Muscle of back (tissue), 3 donors: ENCODE measurements at regions not wholly inside any gene's neighbourhood (a gene's known extent, or its start where the extent isn't known, plus 50 kb on each side); places are given as distances from the start of the nearest gene placed in this dataset.

Experiments used
- DNase-seq, 3 donors: peaks; one replicate each; pipeline versions ENCODE4 v3.0.0 to v3.0.0-alpha.2; 2013

DNA sequence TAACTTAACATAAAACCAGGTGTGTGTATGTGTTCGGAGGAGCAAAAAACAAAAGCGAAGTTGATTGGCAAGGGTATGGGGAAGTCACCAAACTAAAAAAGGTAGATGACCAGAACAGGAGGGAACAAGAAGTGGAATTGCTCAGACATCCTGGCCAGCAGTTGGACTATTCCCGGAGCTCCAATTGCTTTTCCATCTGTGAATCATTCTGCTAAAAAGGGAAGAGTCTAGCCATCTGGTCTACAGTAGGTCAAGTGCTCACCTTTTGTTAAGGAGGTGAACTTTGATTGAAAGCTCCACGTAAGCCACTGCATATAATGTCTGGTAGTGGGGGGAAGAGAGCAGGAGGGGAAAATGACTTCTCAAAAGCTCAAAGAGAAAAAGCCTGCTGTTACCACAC, 50.0 kb upstream of the BET1 start:
- peak in 2 of 3 donors; percentile 12 to 15 for DNase-seq

DNA sequence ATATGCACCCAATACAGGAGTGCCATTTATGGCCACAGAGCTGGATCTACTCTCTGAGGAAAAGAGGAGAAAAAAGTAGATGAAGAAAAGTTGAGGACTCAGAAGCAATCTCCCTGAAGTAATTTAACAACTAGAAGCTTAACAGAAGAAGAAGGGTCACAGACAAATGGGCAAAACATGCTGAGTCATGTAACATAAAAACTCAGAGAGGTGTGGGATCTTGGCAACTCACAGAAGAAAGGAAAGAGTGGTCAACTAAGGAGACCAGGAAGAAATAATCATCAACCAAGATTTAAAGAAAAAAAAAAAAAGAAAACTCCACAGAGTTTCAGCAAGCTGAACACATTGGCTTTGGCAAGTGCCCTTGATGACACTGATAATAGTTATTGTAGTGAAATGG, 51.8 kb upstream of the BET1 start:
- no peak for DNase-seq

DNA sequence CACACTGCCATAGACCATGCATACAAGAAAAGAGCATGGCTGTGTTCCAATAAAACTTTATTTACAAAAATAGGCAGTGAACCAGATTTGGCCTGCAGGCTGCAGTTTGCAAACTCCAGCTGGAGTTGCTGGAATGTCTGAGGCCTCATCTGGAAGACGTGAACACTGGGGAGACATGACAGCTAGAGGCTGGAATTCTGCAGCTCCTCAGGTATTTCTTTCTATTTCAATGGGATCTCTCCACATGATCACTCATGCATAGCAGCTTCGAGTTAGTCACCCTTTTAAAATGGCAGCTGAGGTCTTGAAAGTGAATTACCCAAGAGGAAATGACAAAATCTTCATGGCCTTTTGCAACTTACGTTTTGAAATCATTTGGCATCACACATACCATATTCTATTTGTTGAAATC, 52.6 kb upstream of the BET1 start:
- peak in 1 of 3 donors; percentile 79 for DNase-seq

DNA sequence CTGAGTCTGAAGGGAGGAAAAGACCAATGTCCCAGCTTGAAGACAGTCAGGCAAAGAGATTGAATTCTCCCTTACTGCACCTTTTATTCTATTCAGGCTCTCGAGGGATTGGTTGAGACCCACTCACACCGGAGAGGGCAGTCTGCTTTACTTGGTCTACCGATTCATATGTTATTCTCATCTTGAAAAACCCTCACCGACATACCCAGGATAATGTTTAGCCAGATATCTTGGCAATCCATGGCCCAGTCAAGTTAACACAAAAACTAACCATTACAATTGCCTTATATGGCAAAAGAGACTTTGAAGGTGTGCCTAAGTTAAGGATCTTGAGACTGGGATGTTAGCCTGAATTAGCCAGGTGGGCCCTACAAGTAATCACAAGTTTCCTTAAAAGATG, 53.8 kb upstream of the BET1 start:
- no peak for DNase-seq

DNA sequence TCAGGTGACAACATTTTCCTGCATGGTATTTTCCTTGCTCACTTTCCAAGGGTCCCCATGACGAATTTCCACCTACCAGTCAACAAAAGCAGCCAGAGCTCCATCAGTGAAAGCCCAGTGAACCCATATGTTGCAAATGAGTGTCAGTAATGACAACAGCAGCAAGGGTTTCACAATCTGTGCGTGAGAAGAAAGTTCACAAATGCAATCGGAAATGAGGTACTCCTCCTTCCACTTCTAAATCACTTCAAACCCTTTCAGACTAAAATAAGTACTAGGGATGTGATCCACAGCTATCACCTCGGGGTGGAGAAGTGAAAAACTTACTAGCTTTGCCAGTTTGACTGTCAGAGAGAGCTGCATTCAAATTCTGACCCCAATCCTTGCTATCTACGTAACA, 55.6 kb upstream of the BET1 start:
- DNase-seq, result peak in 1 of 3 donors; percentile 52

DNA sequence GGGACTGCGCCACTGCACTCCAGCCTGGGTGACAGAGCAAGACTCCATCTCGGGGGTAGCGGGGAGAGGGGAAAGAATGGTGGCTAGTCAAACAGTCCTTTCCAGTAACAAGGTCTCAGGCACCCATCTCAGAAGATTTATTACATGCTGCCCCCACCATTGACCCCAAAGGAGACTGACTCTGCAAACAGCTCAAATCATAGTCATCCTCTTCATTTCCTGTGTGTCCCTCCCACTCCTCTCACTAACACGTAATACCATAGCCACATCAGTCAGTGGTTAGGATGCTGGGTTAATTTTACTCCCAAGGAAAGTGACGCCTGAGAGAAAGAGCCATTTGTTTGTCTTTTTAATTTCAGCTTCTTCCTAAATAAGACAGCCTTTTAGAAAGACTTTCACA, 56.6 kb upstream of the BET1 start:
- DNase-seq, result no peak

DNA sequence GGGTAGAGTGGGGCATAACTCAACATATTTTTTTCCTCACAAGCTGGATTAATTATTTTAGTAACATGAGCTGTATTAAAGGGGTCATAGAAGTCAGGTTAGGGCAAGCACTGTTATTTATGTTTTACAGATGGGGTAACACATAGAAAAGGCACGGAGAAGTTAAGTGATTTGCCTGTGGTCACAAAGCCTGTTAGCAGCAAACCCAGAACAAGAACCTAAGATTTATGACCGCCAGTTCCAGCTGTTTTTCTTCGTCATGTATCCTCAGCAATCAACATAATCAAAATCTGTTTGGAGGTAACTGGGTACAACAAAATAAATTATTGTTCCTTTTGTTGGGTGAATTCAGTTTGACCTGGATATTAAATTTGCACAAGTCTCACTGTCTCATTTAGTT, 57.2 kb upstream of the BET1 start:
- DNase-seq, result no peak

DNA sequence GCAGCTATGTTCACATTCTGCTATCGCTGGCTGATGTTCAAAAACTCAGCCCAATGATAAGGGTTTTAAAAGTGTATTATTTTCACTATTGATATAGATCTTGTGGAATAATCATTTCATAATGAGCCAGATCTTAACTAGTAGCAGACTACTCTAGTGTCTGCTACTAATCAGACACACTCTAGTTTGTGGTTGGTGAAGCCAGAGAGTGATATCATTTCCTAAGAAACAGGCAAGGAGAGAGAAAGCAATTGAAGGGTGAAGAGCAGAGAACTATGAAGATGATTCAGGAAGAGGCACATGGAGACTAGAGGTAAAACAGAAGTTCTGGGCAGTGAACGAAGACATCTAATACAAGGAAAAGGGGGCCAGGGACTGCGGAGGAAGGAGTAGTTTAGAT, 58.2 kb upstream of the BET1 start:
- no peak for DNase-seq

DNA sequence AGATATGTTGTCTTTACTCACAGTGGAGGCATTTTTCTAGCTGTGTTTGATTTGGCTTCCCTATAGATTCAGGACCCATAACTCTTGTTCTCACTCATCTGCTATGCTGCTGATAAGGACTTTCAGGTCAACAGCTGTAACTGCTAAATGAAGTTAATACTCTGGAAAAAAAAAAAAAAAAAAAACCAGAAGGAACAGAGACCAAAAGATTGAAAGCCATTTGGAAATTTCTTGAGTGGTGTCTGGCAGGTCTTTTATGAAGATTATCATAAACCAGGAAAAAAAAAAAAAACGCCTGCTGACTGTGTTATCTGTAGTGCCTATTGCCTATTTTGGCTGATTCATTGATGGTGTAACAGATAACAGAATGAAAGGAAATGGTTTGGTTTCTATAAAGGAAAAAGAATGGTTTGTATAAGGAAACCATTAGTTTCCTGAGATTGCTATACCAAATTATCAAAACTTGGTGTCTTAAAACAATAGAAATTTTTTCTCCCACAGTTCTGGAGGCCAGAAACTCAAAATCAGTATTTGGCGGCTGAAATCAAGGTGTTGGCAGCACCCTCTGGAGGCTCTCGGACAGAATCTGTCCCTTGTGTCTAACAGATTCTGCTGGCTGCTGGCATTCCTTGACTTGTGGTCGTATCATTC, 60.5 kb upstream of the BET1 start:
- no peak for DNase-seq

DNA sequence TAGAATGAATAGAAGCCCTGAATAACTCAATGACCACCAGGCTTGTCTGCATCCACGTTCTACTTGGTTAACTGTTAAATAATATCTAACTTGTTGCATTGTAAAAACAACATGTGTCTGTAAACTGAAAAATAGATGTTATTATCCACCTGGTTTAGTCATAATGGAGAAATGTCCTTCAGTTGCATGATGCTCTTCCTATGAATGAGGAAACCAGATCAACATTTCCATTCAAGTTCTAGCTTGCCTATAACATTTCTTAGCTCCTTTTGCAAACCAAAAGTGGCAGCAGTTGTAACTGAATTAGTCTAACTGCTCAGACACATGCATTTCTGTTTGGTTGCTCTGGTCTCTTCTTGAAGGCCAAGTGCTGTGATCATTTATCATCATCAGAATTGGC, 62.9 kb upstream of the BET1 start:
- no peak for DNase-seq

DNA sequence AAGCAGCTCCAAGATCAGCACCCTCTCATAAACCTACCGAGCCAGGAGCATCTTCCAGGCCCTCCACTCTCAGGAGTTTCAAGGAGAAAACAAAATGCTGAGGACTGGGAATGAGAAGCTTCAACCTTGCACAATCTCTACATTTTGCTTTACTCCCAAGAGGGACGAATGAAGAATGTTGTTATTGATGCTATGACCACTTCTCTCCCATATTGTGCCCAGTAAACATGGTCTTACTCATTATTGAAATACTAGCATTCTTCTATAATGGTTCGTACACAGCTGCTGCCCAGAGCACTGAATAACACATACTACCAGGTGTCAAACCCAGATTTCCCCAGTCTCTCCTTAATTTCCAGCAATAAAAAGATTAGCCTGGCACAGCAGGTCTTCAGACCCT, 63.4 kb upstream of the BET1 start:
- DNase-seq, result no peak

DNA sequence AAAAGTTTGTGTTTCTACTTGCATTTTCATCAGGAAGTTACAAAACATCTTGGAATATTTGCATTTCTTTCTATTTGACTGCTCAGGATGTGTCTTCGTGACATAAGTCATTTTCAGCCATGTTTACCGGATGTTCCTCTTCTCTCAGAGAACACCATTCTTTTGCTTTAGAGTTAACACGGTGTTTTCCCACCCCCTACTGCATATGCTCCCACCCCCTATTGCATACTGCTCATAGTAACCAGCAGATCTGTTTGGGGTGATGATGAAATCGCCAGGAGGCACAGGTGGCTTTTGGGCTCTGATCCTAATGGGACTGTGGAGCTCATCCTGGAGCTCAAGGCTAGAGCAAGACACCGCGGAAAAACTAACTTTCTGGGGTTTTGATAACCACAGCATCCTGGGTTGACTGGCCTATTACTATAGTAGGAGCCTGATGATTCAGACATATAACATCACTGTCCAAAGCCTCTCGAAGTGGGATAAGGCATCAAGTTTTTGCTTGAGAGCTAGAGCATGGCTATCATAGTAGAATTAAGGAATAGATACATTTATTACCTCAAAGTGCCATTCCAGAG, 65.1 kb upstream of the BET1 start:
- DNase-seq, result no peak

DNA sequence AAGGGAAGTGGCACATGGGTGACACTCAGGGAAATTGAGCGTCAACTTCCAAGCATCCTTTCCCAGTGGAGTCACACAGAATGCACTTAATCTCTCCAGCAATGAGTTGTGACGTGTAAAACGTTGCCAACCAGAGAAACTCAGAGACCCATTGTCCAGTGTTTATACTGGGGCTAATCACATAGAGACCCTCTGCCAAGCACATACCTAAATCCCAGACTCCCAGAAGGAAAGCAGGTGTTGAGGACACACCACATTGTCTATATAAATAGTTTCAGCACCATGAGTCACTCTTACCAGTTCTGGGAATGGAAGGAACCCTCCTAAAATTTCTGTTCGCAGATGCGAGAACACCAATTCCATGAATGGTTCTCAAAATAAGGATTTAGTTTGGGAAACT, 76.4 kb upstream of the BET1 start:
- DNase-seq, result no peak

DNA sequence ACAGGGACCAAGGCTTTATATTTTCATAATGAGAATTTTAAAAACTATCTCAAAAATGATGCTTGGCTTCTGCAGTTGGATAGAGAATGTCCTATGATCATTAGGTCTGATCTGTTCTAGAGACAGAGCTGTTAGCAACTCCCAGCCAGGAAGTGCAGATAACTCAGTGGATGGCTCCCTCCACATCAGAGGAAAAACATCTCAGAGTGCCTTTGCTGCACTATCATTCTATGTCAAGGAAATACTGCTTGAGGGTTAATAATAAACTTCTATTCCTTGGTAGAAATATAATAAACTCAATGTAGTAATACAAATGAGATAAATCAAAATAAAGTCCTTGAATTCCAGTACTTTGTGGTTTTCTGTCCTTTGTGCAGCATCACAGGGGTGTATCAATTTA, 78.0 kb upstream of the BET1 start:
- no peak for DNase-seq

DNA sequence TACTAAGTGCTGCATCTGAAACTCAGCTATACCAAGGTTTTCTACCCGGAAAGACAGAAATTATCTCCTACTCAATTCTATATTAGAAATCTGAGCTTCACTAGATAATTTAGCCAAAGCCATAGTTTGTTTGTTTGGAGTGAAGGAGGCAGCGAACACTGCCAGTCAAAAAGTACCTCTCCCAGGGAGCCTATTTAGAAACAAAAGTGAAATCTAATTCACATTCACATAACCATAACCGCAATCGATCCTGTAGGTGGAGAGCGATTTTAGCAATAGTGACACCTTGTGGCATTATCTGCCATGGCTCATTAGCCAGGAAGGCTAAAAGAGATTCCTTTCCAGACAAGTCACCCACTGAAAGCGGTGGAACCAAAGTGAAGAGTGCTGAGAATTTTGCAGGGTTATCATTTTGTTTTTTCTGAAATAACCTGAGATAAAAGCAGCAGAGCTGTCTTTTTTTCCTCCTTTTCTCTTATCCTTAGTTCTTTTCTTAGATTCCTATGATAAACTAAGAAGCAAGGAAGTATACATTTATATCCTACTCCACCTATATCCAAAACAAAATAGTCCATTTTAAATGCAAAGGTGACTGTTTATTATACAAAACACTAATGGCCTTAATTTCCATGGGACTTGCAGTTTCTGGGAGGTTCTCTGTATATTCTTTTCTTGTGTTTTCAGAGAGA, 83.7 kb upstream of the BET1 start:
- peak; percentile 59 to 77 (median 61) for DNase-seq

DNA sequence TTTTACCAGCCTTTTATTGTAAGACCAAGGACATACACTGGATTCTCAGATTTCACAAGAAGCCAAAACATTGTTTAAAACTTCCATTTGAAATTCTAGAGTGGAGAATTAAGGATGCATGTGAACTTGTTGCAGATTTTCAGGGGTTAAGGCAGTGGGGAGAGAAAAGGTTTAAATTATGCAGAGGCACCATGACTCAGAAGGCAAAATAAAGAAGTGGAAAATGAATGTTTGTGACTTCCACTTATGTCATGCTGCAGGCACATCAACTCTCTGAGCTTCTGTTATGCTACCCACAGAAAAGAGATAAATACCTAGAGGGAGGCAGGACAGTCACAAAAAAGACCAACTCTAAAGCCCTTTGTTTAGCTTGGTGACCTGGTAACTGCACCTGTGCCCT, 84.4 kb upstream of the BET1 start:
- DNase-seq, result no peak

DNA sequence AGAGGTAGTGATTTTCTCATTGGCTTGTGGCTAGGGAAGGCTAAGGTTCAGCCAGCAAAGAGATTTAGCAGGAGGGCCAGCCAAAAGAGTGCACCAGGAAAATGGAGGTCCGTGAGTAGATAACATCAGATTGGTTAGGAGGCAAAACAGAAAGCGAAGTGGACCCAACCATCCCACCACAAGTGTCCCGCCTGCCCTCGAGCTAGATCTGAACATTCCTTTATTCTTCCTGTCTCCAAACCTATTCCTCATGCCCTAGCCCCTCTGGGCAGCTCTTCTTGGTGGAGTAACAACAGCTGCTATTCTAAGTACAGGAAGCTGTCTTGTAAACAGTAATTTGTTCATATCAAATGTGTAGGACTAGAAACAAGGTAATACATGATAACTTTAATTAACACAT, 85.7 kb upstream of the BET1 start:
- no peak for DNase-seq

DNA sequence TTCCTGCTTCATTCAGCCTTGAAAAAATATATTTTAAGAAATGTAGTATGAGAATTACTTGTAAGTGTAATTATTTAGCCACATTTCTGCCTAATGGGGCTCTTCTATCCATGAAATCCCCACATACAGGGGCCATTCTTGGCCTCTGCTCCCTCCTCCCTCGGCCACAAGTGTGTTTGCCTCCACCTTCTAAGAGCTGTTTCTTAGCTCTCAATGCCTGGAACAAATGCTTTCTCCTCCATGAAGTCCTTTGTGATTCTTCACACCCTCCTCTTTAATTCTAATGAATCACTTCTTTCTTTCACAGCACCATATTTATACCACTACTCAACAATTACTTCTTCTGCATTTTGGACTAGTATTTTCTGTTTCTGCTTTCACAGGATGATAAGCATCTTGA, 88.8 kb upstream of the BET1 start:
- DNase-seq, result no peak

DNA sequence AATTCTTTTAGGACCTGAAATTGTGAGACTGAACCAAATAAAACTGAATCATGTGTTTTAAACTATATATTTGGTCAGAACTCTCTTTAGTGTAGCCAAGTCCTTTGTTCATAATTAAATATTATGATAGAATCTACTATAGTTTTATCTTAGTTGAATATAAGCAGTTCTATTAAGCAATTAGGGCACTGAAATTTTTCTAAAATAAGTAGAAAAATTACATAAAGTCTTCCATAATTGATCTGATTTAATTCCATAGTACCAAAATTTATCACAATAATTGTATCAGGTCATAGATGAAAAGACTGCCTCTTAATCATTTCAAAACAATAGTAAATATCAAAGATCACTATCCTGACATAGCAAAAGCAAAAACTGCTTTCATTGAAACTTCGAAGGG, 90.1 kb upstream of the BET1 start:
- DNase-seq, result no peak

DNA sequence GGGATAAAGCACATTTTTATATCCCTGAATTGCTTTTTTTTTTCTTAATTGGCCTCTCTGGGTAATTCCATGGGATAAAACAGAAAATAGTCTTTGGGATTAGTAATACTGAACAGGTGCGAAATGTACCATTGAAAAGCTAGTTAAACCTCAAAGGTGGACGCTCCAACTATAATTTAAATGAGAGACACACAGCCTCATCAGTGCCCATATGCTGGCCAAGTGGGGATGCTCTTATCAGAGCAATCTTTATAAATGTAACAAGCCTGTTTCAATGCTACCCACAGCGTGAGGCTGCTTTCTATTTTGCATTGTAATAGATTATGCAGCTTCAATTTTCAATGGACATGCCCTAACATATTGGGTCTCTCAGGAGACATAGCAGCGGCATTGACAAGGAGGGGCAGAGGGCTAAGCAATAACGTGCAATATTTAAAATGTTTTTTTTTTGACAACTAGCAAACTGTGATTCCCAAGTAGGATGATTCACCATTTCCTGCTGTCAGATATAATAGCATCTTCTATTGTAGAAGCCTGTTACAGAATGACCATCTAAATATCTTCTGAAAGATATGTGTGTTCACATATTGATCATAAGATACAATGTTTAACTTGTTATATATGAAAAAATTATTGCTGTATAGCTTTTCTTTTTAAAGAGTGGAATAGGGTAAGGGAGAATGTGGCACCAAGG, 91.3 kb upstream of the BET1 start:
- no peak for DNase-seq

DNA sequence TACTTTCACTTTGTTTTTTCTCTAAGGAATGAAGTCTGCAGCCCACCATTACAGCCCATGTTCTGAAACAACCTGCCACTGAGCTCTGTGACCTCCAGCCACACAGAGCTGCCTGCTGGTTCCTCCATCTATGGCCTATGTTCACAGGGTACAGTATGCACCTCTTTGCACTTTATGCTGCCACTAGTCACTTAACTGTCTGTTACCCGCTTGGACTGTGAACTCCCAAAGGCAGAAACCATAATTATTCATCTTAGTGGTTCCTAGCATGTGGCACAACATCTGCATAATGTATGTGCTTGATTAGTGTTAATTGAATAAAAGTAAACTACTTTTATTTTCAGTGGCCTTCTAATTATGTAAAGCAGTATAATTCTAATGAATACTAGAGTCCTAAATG, 95.5 kb upstream of the BET1 start:
- no peak for DNase-seq

DNA sequence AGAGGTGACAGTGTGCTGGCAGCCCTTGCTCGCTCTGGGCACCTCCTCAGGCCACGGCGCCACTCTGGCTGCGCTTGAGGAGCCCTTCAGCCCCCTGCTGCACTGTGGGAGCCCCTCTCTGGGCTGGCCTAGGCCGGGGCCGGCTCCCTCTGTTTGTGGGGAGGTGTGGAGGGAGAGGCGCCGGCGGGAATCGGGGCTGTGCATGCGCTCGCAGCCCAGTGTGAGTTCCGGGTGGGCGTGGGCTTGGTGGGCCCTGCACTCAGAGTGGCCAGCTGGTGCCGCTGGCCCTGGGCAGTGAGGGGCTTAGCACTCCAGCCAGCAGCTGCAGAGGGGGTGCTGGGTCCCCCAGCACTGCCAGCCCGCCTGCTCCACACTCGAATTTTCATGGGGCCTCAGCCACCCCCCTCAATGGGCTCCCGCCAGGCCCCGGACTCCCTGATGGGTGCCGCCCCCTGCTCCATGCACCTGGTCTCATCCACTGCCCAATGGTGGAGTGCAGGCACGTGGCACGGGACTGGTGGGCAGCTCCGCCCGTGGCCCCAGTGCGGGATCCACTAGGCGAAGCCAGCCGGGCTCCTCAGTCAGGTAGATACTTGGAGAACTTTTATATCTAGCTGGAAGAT, 96.7 kb upstream of the BET1 start:
- DNase-seq, result no peak

DNA sequence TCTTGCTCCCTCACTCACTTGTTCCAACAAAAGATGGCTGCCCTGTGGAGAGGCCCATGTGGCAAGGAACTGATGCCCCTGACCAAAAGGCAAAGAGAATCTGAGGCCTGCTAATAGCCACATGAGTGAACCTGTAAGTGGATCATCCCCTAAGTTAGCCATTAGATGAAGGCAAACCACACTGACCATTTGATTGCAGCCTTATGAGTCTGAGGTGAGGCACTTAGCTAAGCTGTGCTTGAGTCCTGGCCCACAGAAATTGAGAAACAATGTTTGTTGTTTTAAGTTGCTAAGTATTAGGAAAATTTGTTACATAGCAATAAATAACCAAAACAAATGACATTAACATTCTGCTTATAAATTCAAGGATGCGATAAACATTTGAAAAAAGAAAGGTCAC, 100.1 kb upstream of the BET1 start:
- DNase-seq, result no peak
